GM12878 (cell line): ENCODE measurements at regions not wholly inside any gene's neighbourhood (a gene's known extent, or its start where the extent isn't known, plus 50 kb on each side); places are given as distances from the start of the nearest gene placed in this dataset.

Experiments
- CREB1 ChIP-seq: IDR thresholded peaks from 2 replicates; pipeline ENCODE4 v1.6.1; 2012; ENCODE audit warnings: low read depth, mild to moderate bottlenecking, inconsistent platforms
- TF ChIP-seq, protein P1 (sequence below), 3 experiments: IDR thresholded peaks in 2 of 3; conservative IDR thresholded peaks in 1 of 3; 2 replicates each; pipeline ENCODE4 v1.5.1; 2011; ENCODE audit warnings: low read depth in 3 of 3, low read length in 3 of 3, mild to moderate bottlenecking in 3 of 3, control low read depth in 2 of 3, moderate library complexity in 2 of 3, inconsistent platforms in 1 of 3, mixed read lengths in 1 of 3; ENCODE audit not compliant: control insufficient read depth in 2 of 3, insufficient read depth in 1 of 3; ENCODE audit errors: extremely low read depth in 1 of 3

DNA sequence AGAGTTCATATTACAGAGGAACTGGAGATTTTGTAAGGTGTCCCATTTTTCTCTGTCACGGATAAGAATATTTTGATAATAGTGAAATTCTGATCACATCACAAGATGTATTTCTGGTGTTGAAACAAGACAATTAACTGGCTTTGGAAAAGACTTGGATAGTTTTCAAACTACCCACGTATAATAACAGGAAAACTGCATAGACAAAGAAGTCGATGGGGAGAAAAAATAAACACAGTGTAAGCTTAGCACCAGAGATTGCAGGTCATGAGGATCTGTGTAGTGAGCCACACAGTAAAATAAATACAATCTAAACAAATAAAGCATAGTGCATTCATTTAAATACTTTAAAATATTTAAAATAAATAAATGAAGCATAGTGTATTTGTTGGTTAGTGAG is 452.3 kb upstream of the ADAMTS5 start:
- TF ChIP-seq, protein P1, sequence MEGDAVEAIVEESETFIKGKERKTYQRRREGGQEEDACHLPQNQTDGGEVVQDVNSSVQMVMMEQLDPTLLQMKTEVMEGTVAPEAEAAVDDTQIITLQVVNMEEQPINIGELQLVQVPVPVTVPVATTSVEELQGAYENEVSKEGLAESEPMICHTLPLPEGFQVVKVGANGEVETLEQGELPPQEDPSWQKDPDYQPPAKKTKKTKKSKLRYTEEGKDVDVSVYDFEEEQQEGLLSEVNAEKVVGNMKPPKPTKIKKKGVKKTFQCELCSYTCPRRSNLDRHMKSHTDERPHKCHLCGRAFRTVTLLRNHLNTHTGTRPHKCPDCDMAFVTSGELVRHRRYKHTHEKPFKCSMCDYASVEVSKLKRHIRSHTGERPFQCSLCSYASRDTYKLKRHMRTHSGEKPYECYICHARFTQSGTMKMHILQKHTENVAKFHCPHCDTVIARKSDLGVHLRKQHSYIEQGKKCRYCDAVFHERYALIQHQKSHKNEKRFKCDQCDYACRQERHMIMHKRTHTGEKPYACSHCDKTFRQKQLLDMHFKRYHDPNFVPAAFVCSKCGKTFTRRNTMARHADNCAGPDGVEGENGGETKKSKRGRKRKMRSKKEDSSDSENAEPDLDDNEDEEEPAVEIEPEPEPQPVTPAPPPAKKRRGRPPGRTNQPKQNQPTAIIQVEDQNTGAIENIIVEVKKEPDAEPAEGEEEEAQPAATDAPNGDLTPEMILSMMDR (IDR thresholded peaks at IDR 0.05 in 2 of 3, conservative IDR thresholded peaks at IDR 0.05 in 1 of 3; ENCODE audit: control insufficient read depth in 2 of 3, extremely low read depth in 1 of 3, insufficient read depth in 1 of 3, low read depth in 3 of 3, low read length in 3 of 3): no peak
- TF ChIP-seq CREB1: no peak
